Vagina (tissue), 2 donors: ENCODE measurements at regions not wholly inside any gene's neighbourhood (a gene's known extent, or its start where the extent isn't known, plus 50 kb on each side); places are given as distances from the start of the nearest gene placed in this dataset.

ENCODE experiments used
- DNase-seq, 2 donors: peaks; one replicate each; pipeline ENCODE4 v3.0.0-alpha.2; 2017; ENCODE audit errors: extremely low spot score in 2 of 2
- H3K27ac ChIP-seq: fragments of 200-600 bp; sonication (generic); one replicate; pipeline ENCODE4 v1.5.1; 2019
- H3K27me3 ChIP-seq: fragments of 200-600 bp; sonication (generic); one replicate; pipeline ENCODE4 v1.5.1; 2019
- H3K36me3 ChIP-seq, 2 donors: fragments of 200-600 bp; sonication (generic); one replicate each; pipeline ENCODE4 v1.5.1; 2017 to 2019
- H3K4me1 ChIP-seq: fragments of 200-600 bp; sonication (generic); one replicate; pipeline ENCODE4 v1.5.1; 2019
- H3K4me3 ChIP-seq, 2 donors: fragments of 200-600 bp; sonication (generic); 1 replicate in 1 of 2; 2 replicates in 1 of 2; pipeline ENCODE4 v1.5.1; 2016 to 2019
- H3K9me3 ChIP-seq: fragments of 200-600 bp; sonication (generic); one replicate; pipeline ENCODE4 v1.5.1; 2019
- CTCF ChIP-seq, 3 experiments: fragments of 450-650 bp in 2 of 3; fragments of 200-600 bp in 1 of 3; sonication (generic) in 1 of 3; IDR thresholded peaks; one replicate each; pipeline ENCODE4 v1.5.1; 2017 to 2019; ENCODE audit warnings: antibody characterized with exemption in 3 of 3, mild to moderate bottlenecking in 2 of 3, moderate library complexity in 2 of 3
- POLR2A ChIP-seq, 2 donors: fragments of 450-650 bp; IDR thresholded peaks; one replicate each; pipeline ENCODE4 v1.6.1; 2017; ENCODE audit warnings: antibody characterized with exemption in 2 of 2, mild to moderate bottlenecking in 2 of 2, moderate library complexity in 2 of 2
- POLR2AphosphoS5 ChIP-seq, 2 donors: sonication (generic); formaldehyde crosslinking; IDR thresholded peaks; one replicate each; pipeline ENCODE4 v1.9.0; 2017; ENCODE audit warnings: antibody characterized with exemption in 2 of 2, mild to moderate bottlenecking in 2 of 2, low read depth in 1 of 2; ENCODE audit not compliant: insufficient read depth in 1 of 2
- intact Hi-C: fragments of 100-400 bp; cut with DNase I; formaldehyde crosslinking; loops from one replicate; pipeline ENCODE4 v1.15.1; 2023

GRCh38 chr3:5757213-5757804 lies 569.8 kb downstream of the EDEM1 start:
- intact Hi-C loops = no loop called here
- H3K4me1 ChIP-seq = peaks cover 5% of the 10 kb centered on the region
- TF ChIP-seq POLR2AphosphoS5 (IDR thresholded peaks at IDR 0.05; ENCODE audit: insufficient read depth in 1 of 2, low read depth in 1 of 2) (no peak), CTCF (IDR thresholded peaks at IDR 0.05) (no peak), POLR2A (IDR thresholded peaks at IDR 0.05) (no peak)

GRCh38 chr3:5758699-5759098 lies 571.2 kb downstream of the EDEM1 start:
- Histone ChIP-seq H3K27me3 (no peaks in the 10 kb centered on the region), H3K27ac (no peak overlapping the region), H3K9me3 (no peaks in the 10 kb centered on the region), H3K36me3 (no peaks in the 10 kb centered on the region), H3K4me3 (no peak overlapping the region), H3K4me1 (peaks cover 5% of the 10 kb centered on the region)
- intact Hi-C loops = no loop called here
- DNase-seq = no peak
- TF ChIP-seq CTCF (IDR thresholded peaks at IDR 0.05) = no peak
- TF ChIP-seq POLR2A (IDR thresholded peaks at IDR 0.05) = no peak
- no peak for TF ChIP-seq POLR2AphosphoS5 (IDR thresholded peaks at IDR 0.05; ENCODE audit: insufficient read depth in 1 of 2, low read depth in 1 of 2)

More at GRCh38 chr3:5757213-5757804, 569.8 kb downstream of the EDEM1 start:
- no peak for DNase-seq
- no peaks in the 10 kb centered on the region for H3K9me3 ChIP-seq
- H3K27ac ChIP-seq = no peak overlapping the region
- H3K36me3 ChIP-seq = no peaks in the 10 kb centered on the region
- no peaks in the 10 kb centered on the region for H3K27me3 ChIP-seq
- H3K4me3 ChIP-seq = no peak overlapping the region

GRCh38 chr3:5762506-5762905 lies 575.0 kb downstream of the EDEM1 start:
- no peak for DNase-seq
- H3K4me1 ChIP-seq = no peaks in the 10 kb centered on the region
- no peak for TF ChIP-seq CTCF (IDR thresholded peaks at IDR 0.05)
- no peak for TF ChIP-seq POLR2A (IDR thresholded peaks at IDR 0.05)
- TF ChIP-seq POLR2AphosphoS5 (IDR thresholded peaks at IDR 0.05; ENCODE audit: insufficient read depth in 1 of 2, low read depth in 1 of 2) = no peak
- H3K27me3 ChIP-seq = no peaks in the 10 kb centered on the region
- H3K9me3 ChIP-seq = no peaks in the 10 kb centered on the region
- no peak overlapping the region for H3K4me3 ChIP-seq
- intact Hi-C loops = no loop called here
- H3K27ac ChIP-seq = no peak overlapping the region
- no peaks in the 10 kb centered on the region for H3K36me3 ChIP-seq

GRCh38 chr3:5766848-5767247 lies 579.3 kb downstream of the EDEM1 start:
- intact Hi-C loops = no loop called here
- no peaks in the 10 kb centered on the region for H3K27me3 ChIP-seq
- H3K27ac ChIP-seq = no peak overlapping the region
- no peaks in the 10 kb centered on the region for H3K9me3 ChIP-seq
- no peak for DNase-seq
- TF ChIP-seq CTCF (IDR thresholded peaks at IDR 0.05) = no peak
- TF ChIP-seq POLR2A (IDR thresholded peaks at IDR 0.05) = no peak
- H3K4me1 ChIP-seq = no peaks in the 10 kb centered on the region
- H3K36me3 ChIP-seq = no peaks in the 10 kb centered on the region
- H3K4me3 ChIP-seq = no peak overlapping the region

GRCh38 chr3:5767304-5767703 lies 579.8 kb downstream of the EDEM1 start:
- DNase-seq = no peak
- Histone ChIP-seq H3K4me3 (no peak overlapping the region), H3K27me3 (no peaks in the 10 kb centered on the region), H3K9me3 (no peaks in the 10 kb centered on the region), H3K27ac (no peak overlapping the region), H3K4me1 (no peaks in the 10 kb centered on the region), H3K36me3 (no peaks in the 10 kb centered on the region)
- TF ChIP-seq POLR2AphosphoS5 (IDR thresholded peaks at IDR 0.05; ENCODE audit: insufficient read depth in 1 of 2, low read depth in 1 of 2) = no peak
- TF ChIP-seq POLR2A (IDR thresholded peaks at IDR 0.05) = no peak
- TF ChIP-seq CTCF (IDR thresholded peaks at IDR 0.05) = no peak
- intact Hi-C loops = no loop called here
